ENCODE measurements at regions not wholly inside any gene's neighbourhood (a gene's known extent, or its start where the extent isn't known, plus 50 kb on each side); places are given as distances from the start of the nearest gene placed in this dataset.

DNA sequence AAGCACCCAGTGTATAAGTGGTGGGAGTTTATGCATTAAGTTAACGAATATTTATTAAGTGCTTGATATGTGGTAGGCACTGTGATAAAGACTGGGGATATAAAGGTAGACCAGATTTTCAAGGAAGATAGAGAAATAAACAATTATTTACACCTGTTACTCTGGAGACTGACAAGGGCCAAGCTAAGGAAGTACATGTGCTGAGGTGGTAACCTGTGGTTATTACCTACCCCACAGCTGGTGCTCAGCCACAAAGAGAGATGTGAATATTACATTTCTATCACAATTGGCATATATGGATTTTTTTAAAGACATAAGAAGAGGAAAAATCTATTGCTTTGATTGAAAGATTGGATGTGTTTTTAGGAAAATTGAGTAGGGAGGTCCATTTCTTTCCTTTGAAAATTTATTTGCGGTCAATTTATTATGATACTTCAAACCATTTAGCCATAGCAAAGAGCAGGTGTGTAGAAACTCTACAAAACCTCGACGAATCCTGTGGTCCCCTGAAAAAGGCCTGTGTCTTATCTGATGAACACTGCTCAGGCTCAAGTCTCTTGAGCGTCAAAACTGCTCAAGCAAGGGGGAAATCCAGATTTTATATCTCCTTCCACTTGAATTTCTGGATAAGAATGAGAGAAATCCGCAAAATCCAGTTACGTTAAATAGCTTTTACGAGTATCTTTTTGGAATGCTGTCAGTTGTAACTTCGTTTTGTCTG is 217.7 kb upstream of the HAND2 start:
- no peak for DNase-seq (ENCODE audit: low read depth in 1 of 2, low spot score in 1 of 2)
- no peak for TF ChIP-seq POLR2AphosphoS5 (IDR thresholded peaks at IDR 0.05; ENCODE audit: low read depth)
- TF ChIP-seq, protein P1, sequence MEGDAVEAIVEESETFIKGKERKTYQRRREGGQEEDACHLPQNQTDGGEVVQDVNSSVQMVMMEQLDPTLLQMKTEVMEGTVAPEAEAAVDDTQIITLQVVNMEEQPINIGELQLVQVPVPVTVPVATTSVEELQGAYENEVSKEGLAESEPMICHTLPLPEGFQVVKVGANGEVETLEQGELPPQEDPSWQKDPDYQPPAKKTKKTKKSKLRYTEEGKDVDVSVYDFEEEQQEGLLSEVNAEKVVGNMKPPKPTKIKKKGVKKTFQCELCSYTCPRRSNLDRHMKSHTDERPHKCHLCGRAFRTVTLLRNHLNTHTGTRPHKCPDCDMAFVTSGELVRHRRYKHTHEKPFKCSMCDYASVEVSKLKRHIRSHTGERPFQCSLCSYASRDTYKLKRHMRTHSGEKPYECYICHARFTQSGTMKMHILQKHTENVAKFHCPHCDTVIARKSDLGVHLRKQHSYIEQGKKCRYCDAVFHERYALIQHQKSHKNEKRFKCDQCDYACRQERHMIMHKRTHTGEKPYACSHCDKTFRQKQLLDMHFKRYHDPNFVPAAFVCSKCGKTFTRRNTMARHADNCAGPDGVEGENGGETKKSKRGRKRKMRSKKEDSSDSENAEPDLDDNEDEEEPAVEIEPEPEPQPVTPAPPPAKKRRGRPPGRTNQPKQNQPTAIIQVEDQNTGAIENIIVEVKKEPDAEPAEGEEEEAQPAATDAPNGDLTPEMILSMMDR (IDR thresholded peaks at IDR 0.05; ENCODE audit: insufficient read depth, low read length): no peak
- no peak for TF ChIP-seq REST (IDR thresholded peaks at IDR 0.05; ENCODE audit: insufficient replicate concordance, low read depth)
- TF ChIP-seq SPI1 (IDR thresholded peaks at IDR 0.05; ENCODE audit: borderline replicate concordance, low read depth): no peak
- H3K27me3 ChIP-seq (ENCODE audit: insufficient read depth, poor library complexity, severe bottlenecking): peaks cover 2% of the 10 kb centered on the region
- H3K27ac ChIP-seq (replicated peaks): no peak overlapping the region
- no peak overlapping the region for H3K4me3 ChIP-seq (replicated peaks; ENCODE audit: insufficient read depth, low read length)

DNA sequence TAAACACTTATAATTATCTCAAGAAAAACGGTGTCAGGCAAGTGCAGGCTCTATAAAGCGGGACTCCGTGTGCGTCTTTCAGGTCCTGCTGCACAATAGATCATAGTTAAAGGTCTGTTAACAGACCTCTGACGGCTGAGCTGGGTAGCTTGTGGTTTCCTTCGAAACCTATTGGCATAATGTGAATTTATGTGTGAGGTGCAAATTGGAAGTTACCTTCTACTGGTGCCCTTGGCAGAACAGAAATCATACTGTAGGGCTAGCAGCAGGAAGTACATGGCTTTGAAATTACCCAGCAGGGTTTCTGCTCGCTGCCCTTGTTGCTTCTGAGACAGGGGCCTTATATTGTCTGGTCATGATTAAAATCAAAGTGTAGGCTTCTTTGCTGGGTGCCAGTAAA is 216.4 kb upstream of the HAND2 start:
- DNase-seq (ENCODE audit: low read depth in 1 of 2, low spot score in 1 of 2): no peak
- H3K27ac ChIP-seq (replicated peaks): no peak overlapping the region
- peaks cover 2% of the 10 kb centered on the region for H3K27me3 ChIP-seq (ENCODE audit: insufficient read depth, poor library complexity, severe bottlenecking)
- no peak for TF ChIP-seq GABPA (IDR thresholded peaks at IDR 0.05; ENCODE audit: low read depth)
- no peak overlapping the region for H3K4me3 ChIP-seq (replicated peaks; ENCODE audit: insufficient read depth, low read length)

- Histone ChIP-seq H3K27ac (replicated peaks) (no peak overlapping the region), H3K4me3 (replicated peaks; ENCODE audit: insufficient read depth, low read length) (no peak overlapping the region), H3K27me3 (ENCODE audit: insufficient read depth, poor library complexity, severe bottlenecking) (peaks cover 2% of the 10 kb centered on the region)
- DNase-seq (ENCODE audit: low read depth in 1 of 2, low spot score in 1 of 2): no peak
- TF ChIP-seq SPI1 (IDR thresholded peaks at IDR 0.05; ENCODE audit: borderline replicate concordance, low read depth) (no peak), GABPA (IDR thresholded peaks at IDR 0.05; ENCODE audit: low read depth) (no peak), REST (IDR thresholded peaks at IDR 0.05; ENCODE audit: insufficient replicate concordance, low read depth) (no peak), POLR2AphosphoS5 (IDR thresholded peaks at IDR 0.05; ENCODE audit: low read depth) (no peak)
- TF ChIP-seq, protein P1 (IDR thresholded peaks at IDR 0.05; ENCODE audit: insufficient read depth, low read length): no peak
These were observed 215.7 kb upstream of the HAND2 start for GRCh38 chr4:173745765-173746164.

DNA sequence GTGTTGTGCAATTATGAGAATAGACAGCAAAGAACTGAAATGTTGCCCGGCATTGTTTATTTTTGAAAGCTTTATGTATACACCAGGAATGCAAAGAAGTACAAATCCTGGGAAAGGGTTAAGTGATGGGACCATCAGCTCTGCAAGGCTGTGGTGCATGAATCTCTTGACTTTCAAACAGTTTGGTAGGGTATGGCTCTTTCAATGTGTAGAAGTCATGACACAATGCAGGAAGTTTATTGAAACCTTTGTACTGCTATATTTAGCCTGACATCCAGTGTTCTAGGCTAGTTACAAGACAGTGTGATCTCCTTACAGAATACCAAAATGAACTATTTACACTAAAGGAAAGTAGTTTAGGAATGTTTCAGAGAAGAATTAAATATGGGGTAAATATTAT is 206.8 kb upstream of the HAND2 start:
- H3K27ac ChIP-seq (replicated peaks): no peak overlapping the region
- DNase-seq (ENCODE audit: low read depth in 1 of 2, low spot score in 1 of 2): no peak
- no peak overlapping the region for H3K4me3 ChIP-seq (replicated peaks; ENCODE audit: insufficient read depth, low read length)
- H3K27me3 ChIP-seq (ENCODE audit: insufficient read depth, poor library complexity, severe bottlenecking): no peaks in the 10 kb centered on the region
- TF ChIP-seq REST (IDR thresholded peaks at IDR 0.05; ENCODE audit: insufficient replicate concordance, low read depth): no peak

Measured in HL-60 (cell line).